Naive B cell (primary cell): ENCODE measurements at regions not wholly inside any gene's neighbourhood (a gene's known extent, or its start where the extent isn't known, plus 50 kb on each side); places are given as distances from the start of the nearest gene placed in this dataset.
A peak's percentile ranks its signal among the peaks of the same experiment; 100 is the strongest.

Experiments
- ATAC-seq, 2 donors: fragments of 150-1000 bp; cut with Tn5 transposase; 2 replicates each; pipeline ENCODE4 v1.10.0; 2021; ENCODE audit warnings: low read depth in 2 of 2, mild to moderate bottlenecking in 2 of 2, moderate library complexity in 2 of 2
- DNase-seq: peaks from one replicate; pipeline ENCODE4 v3.0.0; 2022
- H3K27ac Mint-ChIP-seq, 6 donors: one replicate each; pipeline ENCODE4 v1.8.0; 2020 to 2022; ENCODE audit warnings: mild to moderate bottlenecking in 6 of 6, mixed read lengths in 6 of 6, moderate library complexity in 5 of 6, inconsistent platforms in 2 of 6
- H3K27me3 Mint-ChIP-seq, 3 donors: one replicate each; pipeline ENCODE4 v1.8.0; 2021 to 2022; ENCODE audit warnings: mixed read lengths in 3 of 3, mild to moderate bottlenecking in 1 of 3
- H3K36me3 Mint-ChIP-seq, 2 donors: one replicate each; pipeline ENCODE4 v1.8.0; 2020 to 2022; ENCODE audit warnings: mixed read lengths in 2 of 2, inconsistent platforms in 1 of 2, mild to moderate bottlenecking in 1 of 2
- H3K4me1 Mint-ChIP-seq, 3 donors: one replicate each; pipeline ENCODE4 v1.8.0; 2020 to 2022; ENCODE audit warnings: mixed read lengths in 3 of 3, inconsistent platforms in 1 of 3, mild to moderate bottlenecking in 1 of 3, moderate library complexity in 1 of 3
- H3K4me3 Mint-ChIP-seq, 8 donors: one replicate each; pipeline ENCODE4 v1.8.0; 2020 to 2022; ENCODE audit warnings: mild to moderate bottlenecking in 8 of 8, mixed read lengths in 8 of 8, moderate library complexity in 8 of 8, inconsistent platforms in 2 of 8
- H3K9me3 Mint-ChIP-seq, 7 donors: one replicate each; pipeline ENCODE4 v1.8.0; 2020 to 2022; ENCODE audit warnings: mixed read lengths in 7 of 7, mild to moderate bottlenecking in 5 of 7, inconsistent platforms in 2 of 7, moderate library complexity in 1 of 7

DNA sequence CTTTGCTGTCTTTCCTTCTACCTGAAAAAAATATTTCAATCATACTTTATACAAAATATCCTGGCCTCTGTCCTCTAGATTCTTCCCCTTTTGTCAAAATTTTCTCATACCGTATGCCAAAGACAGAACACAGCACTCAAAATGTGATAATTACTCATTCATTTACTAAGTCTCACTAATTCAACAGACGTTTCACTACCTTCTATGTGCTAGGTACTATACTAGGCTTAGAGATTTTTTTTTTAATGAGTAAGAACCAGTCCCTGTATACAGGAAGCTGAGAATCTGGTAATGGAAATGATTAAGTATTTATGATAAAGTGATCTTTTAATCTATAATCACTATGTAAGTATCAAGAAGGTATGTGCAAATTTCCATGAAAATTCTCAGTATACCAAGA, 128.0 kb downstream of the ELAPOR2 start:
- H3K4me3 Mint-ChIP-seq = no peak overlapping the region
- H3K36me3 Mint-ChIP-seq = peaks cover 4 to 6% of the 10 kb centered on the region in 2 donors
- H3K4me1 Mint-ChIP-seq = peaks cover 8 to 9% (median 8%) of the 10 kb centered on the region in 3 donors
- ATAC-seq (no peak), DNase-seq (no peak)
- H3K9me3 Mint-ChIP-seq = peaks cover 0 to 7% (median 5%) of the 10 kb centered on the region in 7 donors
- H3K27me3 Mint-ChIP-seq = no peaks in the 10 kb centered on the region
- H3K27ac Mint-ChIP-seq = no peak overlapping the region

DNA sequence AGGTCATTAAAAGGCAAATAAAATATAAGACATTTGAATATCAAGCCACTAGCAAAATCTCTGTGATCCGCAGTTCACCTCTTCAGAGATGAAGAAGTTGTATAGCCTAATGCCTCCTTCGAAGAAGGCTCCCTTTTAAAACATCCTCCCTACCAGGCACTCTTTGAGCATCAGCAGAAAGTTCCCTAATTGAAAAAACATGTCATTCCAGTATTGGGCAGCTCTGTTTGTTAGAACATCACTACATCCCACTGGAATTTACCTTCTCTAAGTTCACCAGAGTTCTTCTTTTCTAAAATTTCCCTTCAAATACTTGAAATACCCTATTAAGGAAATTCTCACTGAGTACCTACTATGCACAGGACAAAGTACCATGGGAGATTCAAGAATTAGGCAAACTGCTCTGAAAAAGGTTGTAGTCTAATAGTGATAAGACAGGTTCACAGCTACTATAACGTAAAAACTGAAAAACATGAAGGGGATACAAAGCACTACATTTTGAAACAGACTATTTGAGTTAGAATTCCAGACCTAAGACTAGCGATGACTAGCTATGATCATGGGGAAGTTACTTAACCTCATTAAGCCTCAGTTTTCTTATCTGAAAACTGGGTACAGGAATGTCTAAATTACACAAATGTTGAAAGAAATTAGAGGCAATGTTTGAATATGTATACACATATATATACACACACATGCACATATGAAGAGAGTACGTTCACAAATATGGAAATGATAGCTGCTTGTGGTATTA, 128.7 kb downstream of the ELAPOR2 start:
- Mint-ChIP-seq H3K9me3 (peaks cover 0 to 7% (median 5%) of the 10 kb centered on the region in 7 donors), H3K27me3 (no peaks in the 10 kb centered on the region), H3K27ac (peak overlapping the region in 1 of 6 donors; percentile 51), H3K4me3 (no peak overlapping the region), H3K36me3 (peaks cover 4 to 6% of the 10 kb centered on the region in 2 donors), H3K4me1 (peaks cover 8 to 9% (median 8%) of the 10 kb centered on the region in 3 donors)
- no peak for DNase-seq
- no peak for ATAC-seq

DNA sequence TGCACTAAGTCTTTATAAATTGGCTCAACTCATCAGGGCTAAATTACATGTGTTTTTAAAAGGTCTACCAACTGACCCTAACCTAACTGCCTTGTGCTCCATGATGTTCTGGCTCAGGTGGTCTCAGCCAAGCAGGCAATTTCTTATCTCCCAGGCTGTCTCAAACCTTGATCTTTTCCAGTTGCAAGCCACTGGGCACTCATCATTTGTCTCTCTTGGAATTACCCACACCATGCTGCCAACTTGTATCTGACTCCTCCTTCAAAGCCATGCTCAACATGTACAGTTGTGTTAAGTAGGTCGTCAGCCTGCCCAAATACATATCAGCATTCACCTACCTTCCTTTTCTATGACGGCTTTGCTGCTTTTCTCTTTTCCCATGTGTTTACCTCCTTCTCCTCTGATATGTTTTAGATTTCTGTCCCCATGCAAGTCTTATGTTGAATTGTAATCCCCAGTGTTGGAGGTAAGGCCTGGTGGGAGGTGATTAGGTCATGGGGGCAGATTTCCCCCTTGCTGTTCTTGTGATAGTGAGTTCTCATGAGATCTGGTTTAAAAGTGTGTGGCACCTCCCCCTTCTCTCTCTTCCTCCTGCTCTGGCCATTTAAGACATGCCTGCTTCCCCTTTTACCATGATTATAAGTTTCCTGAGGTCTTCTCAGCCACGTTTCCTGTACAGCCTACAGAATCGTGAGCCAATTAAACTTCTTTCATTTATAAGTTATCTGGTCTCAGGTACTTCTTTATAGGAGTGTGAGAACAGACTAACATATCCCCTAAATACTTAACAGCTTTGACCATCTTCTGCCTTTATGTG, 130.0 kb downstream of the ELAPOR2 start:
- DNase-seq = no peak
- H3K27ac Mint-ChIP-seq = peak overlapping the region in 4 of 6 donors; percentile 14 to 73 (median 26)
- H3K9me3 Mint-ChIP-seq = peaks cover 0 to 7% (median 5%) of the 10 kb centered on the region in 7 donors
- H3K4me3 Mint-ChIP-seq = peak overlapping the region in 1 of 8 donors; percentile 55
- H3K36me3 Mint-ChIP-seq = peaks cover 4 to 6% of the 10 kb centered on the region in 2 donors
- peak; percentile 37 to 61 for ATAC-seq
- H3K4me1 Mint-ChIP-seq = peaks cover 8 to 9% (median 8%) of the 10 kb centered on the region in 3 donors
- H3K27me3 Mint-ChIP-seq = peaks cover 0 to 3% (median 0%) of the 10 kb centered on the region in 3 donors

GRCh38 chr7:86928308-86928707, 131.1 kb downstream of the ELAPOR2 start:
- Mint-ChIP-seq H3K27ac (peak overlapping the region in 3 of 6 donors; percentile 12 to 54 (median 51)), H3K36me3 (peaks cover 4 to 6% of the 10 kb centered on the region in 2 donors), H3K4me3 (no peak overlapping the region), H3K9me3 (peaks cover 0 to 7% (median 5%) of the 10 kb centered on the region in 7 donors), H3K4me1 (peaks cover 8 to 9% (median 8%) of the 10 kb centered on the region in 3 donors), H3K27me3 (peaks cover 0 to 3% (median 0%) of the 10 kb centered on the region in 3 donors)
- ATAC-seq = no peak
- no peak for DNase-seq

DNA sequence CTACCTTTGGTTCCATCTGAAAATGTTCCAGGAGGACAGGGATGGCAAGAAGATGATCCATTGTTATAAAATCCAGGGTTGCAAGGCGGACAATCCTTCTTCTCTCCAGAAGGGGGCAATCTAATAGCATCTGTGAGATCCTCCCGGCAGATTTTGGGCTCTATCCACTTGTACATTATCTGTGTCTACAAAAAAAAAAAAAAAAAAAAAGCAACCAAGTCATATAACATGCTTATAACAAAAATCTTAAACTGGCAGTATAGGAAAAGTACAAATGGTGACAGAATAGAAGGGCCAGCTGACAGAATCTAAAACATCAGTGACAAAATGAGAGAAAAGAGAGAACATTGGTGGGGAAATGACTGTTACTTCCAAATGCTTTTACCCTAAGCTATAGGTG, 132.7 kb downstream of the ELAPOR2 start:
- Mint-ChIP-seq H3K27ac (no peak overlapping the region), H3K4me3 (no peak overlapping the region), H3K36me3 (peaks cover 4 to 6% of the 10 kb centered on the region in 2 donors), H3K27me3 (peaks cover 0 to 3% (median 0%) of the 10 kb centered on the region in 3 donors), H3K9me3 (peaks cover 0 to 7% (median 5%) of the 10 kb centered on the region in 7 donors), H3K4me1 (peaks cover 8 to 9% (median 8%) of the 10 kb centered on the region in 3 donors)
- peak; percentile 29 for DNase-seq
- ATAC-seq = peak in 1 of 2 donors; percentile 33

DNA sequence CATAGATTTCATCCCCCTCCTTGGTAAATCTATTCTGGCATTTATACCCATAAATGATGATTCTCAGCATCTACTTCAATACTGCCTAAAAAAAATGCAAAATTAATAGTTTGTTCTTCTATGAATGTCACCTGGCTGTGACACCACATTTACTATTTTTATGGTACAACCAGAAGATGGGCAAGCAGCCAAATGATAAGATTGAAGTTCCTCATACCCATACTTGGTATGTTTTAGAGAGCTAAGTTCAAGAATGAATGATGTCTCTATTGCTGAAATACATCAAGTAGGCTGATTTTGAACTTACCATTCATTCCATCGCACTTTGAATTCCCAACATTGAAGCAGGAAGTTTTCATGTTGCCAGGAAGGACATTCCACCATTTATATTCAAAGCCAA, 134.2 kb downstream of the ELAPOR2 start:
- Mint-ChIP-seq H3K27me3 (peaks cover 0 to 3% (median 0%) of the 10 kb centered on the region in 3 donors), H3K4me3 (no peak overlapping the region), H3K27ac (no peak overlapping the region), H3K4me1 (peaks cover 8 to 9% (median 8%) of the 10 kb centered on the region in 3 donors), H3K9me3 (peaks cover 0 to 6% (median 5%) of the 10 kb centered on the region in 7 donors), H3K36me3 (peaks cover 4 to 6% of the 10 kb centered on the region in 2 donors)
- DNase-seq (no peak), ATAC-seq (no peak)

DNA sequence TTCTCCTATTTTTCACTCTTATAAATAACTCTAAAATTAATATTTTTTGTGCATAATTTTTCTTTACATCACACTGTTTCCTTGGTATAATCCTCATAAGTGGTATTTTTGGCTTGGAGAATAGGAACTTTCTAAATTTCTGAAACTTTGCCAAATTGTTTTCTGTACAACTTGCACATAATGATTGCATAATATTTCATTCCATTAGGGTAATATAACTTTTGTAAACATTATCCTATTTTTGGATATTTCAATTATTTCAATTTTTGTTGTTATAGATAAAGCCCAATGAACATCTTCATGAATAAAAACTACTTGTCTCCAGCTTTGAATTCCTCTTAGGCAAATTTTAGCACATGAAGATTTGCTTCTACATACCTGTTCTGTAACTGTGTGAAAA, 135.9 kb downstream of the ELAPOR2 start:
- H3K36me3 Mint-ChIP-seq = no peaks in the 10 kb centered on the region
- no peak for ATAC-seq

GRCh38 chr7:86920154-86920553, 139.3 kb downstream of the ELAPOR2 start:
- no peaks in the 10 kb centered on the region for H3K27me3 Mint-ChIP-seq
- no peak overlapping the region for H3K4me3 Mint-ChIP-seq

More for the DNA sequence above, 135.9 kb downstream of the ELAPOR2 start:
- Mint-ChIP-seq H3K4me1 (no peaks in the 10 kb centered on the region), H3K4me3 (no peak overlapping the region), H3K27me3 (peaks cover 0 to 3% (median 0%) of the 10 kb centered on the region in 3 donors), H3K9me3 (no peaks in the 10 kb centered on the region), H3K27ac (no peak overlapping the region)
- DNase-seq = no peak

DNA sequence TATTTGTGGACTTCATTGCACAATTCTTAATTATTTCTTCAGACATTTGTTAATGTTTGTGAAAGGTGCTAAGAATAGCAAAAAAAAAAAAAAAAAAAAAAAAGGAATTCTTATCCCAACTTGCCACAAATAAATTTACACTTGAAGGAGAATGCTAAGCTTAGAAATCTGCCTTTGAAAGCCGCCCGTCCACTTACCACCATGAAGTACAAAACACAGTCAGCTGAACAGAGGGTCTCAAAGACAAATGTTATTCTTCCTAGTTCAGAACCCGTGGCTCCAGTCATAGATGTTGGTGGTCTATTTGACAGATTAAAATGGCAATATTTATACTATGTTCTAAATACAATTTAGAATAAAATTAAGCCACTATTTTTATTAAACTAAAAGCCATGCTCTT, 141.2 kb downstream of the ELAPOR2 start:
- H3K27ac Mint-ChIP-seq = no peak overlapping the region

More at GRCh38 chr7:86920154-86920553, 139.3 kb downstream of the ELAPOR2 start:
- H3K9me3 Mint-ChIP-seq = no peaks in the 10 kb centered on the region
- H3K27ac Mint-ChIP-seq = peak overlapping the region in 1 of 6 donors; percentile 32
- no peaks in the 10 kb centered on the region for H3K36me3 Mint-ChIP-seq
- ATAC-seq (no peak), DNase-seq (no peak)
- H3K4me1 Mint-ChIP-seq = no peaks in the 10 kb centered on the region

DNA sequence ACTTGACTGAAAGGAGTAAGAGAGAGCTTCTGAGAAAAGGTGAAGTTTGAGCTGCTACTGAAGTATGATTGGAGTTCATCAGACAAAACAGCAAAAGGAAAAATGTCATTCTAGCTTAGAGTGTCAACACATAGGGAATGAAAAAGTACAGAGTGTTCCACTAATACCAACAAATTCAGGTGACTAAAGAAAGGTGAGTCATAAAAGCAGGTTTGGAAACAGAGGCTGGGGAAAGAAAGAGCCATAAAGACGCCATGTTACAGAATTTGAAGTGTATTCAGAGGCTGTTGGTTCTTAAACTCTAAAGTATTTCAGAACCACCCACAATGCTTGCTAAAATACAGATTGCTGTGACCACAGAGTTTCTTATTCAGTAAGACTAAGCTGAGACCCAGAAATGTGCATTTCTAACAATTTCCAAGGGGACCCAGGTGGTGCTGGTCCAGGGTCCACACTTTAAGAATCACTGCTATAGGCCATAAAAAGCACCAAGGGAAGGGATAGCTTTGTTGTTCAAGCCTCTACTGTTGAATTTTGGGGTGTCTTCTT, 143.1 kb downstream of the ELAPOR2 start:
- Mint-ChIP-seq H3K27me3 (peaks cover 0 to 6% (median 0%) of the 10 kb centered on the region in 3 donors), H3K27ac (no peak overlapping the region), H3K4me1 (no peaks in the 10 kb centered on the region), H3K36me3 (no peaks in the 10 kb centered on the region), H3K4me3 (no peak overlapping the region), H3K9me3 (no peaks in the 10 kb centered on the region)
- no peak for DNase-seq
- no peak for ATAC-seq

More for the DNA sequence above, 141.2 kb downstream of the ELAPOR2 start:
- Mint-ChIP-seq H3K27me3 (peaks cover 0 to 6% (median 0%) of the 10 kb centered on the region in 3 donors), H3K4me1 (no peaks in the 10 kb centered on the region), H3K9me3 (no peaks in the 10 kb centered on the region), H3K36me3 (no peaks in the 10 kb centered on the region), H3K4me3 (no peak overlapping the region)
- DNase-seq (no peak), ATAC-seq (no peak)

DNA sequence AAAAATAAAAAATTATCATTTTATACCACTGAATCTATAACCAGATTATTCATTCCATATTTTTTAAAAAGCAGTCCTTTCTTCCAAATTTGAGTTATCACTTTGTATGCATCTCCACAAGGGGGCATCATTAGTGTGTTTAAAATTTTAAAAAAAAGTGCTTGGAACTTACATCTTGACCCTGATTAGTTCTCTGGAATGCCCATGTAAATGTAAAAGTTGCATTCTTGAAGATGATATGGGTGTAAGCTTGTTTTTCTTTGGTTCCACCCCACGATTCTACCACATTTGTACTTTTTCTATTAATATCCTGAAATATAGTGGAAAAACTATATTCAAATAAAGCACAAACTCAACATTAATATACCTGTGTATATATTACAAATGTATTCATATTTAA, 144.9 kb downstream of the ELAPOR2 start:
- Mint-ChIP-seq H3K36me3 (no peaks in the 10 kb centered on the region), H3K9me3 (no peaks in the 10 kb centered on the region), H3K27me3 (peaks cover 0 to 6% (median 0%) of the 10 kb centered on the region in 3 donors), H3K27ac (no peak overlapping the region), H3K4me3 (no peak overlapping the region), H3K4me1 (no peaks in the 10 kb centered on the region)
- DNase-seq (no peak), ATAC-seq (no peak)
